ENCODE measurements at regions not wholly inside any gene's neighbourhood (a gene's known extent, or its start where the extent isn't known, plus 50 kb on each side); places are given as distances from the start of the nearest gene placed in this dataset.
"Not testable (repeated sequence)": the region's sequence is repeated elsewhere in the genome, so short reads cannot be mapped to it uniquely, and the experiment has no call there.

- DNase-seq (ENCODE audit: low read depth, low spot score): no peak
- in situ Hi-C loops (cut with HindIII; ENCODE audit: low sequenced_read_pairs): no loop called here
- no peak for TF ChIP-seq CTCF (IDR thresholded peaks at IDR 0.05; ENCODE audit: low read depth, low read length)
- H3K4me3 ChIP-seq (ENCODE audit: low read depth, low read length): no peak overlapping the region
These were observed 566.6 kb downstream of the GOLGA6L6 start for GRCh38 chr15:19974998-19975397.

- no peak for DNase-seq (ENCODE audit: low read depth, low spot score)
- no peak for TF ChIP-seq CTCF (IDR thresholded peaks at IDR 0.05; ENCODE audit: low read depth, low read length)
- no peak overlapping the region for H3K4me3 ChIP-seq (ENCODE audit: low read depth, low read length)
- in situ Hi-C loops (cut with HindIII; ENCODE audit: low sequenced_read_pairs): no loop called here
These were observed 567.9 kb downstream of the GOLGA6L6 start for GRCh38 chr15:19973718-19974117.

- DNase-seq (ENCODE audit: low read depth, low spot score); H3K4me3 ChIP-seq (ENCODE audit: low read depth, low read length); in situ Hi-C loops (cut with HindIII; ENCODE audit: low sequenced_read_pairs): not testable (repeated sequence)
These were observed 569.0 kb downstream of the GOLGA6L6 start for GRCh38 chr15:19972582-19972981.

- H3K4me3 ChIP-seq (ENCODE audit: low read depth, low read length); DNase-seq (ENCODE audit: low read depth, low spot score); in situ Hi-C loops (cut with HindIII; ENCODE audit: low sequenced_read_pairs): not testable (repeated sequence)
These were observed 576.0 kb downstream of the GOLGA6L6 start for GRCh38 chr15:19965574-19965973.

GRCh38 chr15:19964480-19964879 is 577.1 kb downstream of the GOLGA6L6 start:
- in situ Hi-C loops (cut with HindIII; ENCODE audit: low sequenced_read_pairs): not testable (repeated sequence)

GRCh38 chr15:19956124-19956796 is 585.3 kb downstream of the GOLGA6L6 start:
- no peak for DNase-seq (ENCODE audit: low read depth, low spot score)
- in situ Hi-C loops (cut with HindIII; ENCODE audit: low sequenced_read_pairs): no loop called here
- H3K4me3 ChIP-seq (ENCODE audit: low read depth, low read length): no peak overlapping the region
- TF ChIP-seq CTCF (IDR thresholded peaks at IDR 0.05; ENCODE audit: low read depth, low read length): no peak

More at GRCh38 chr15:19964480-19964879, 577.1 kb downstream of the GOLGA6L6 start:
- not testable (repeated sequence) for DNase-seq (ENCODE audit: low read depth, low spot score); H3K4me3 ChIP-seq (ENCODE audit: low read depth, low read length)

- TF ChIP-seq CTCF (IDR thresholded peaks at IDR 0.05; ENCODE audit: low read depth, low read length): no peak
- in situ Hi-C loops (cut with HindIII; ENCODE audit: low sequenced_read_pairs): no loop called here
- DNase-seq (ENCODE audit: low read depth, low spot score): no peak
- H3K4me3 ChIP-seq (ENCODE audit: low read depth, low read length): no peak overlapping the region
These were observed 597.2 kb downstream of the GOLGA6L6 start for GRCh38 chr15:19944261-19944888.

- in situ Hi-C loops (cut with HindIII; ENCODE audit: low sequenced_read_pairs): no loop called here
- no peak overlapping the region for H3K4me3 ChIP-seq (ENCODE audit: low read depth, low read length)
- DNase-seq (ENCODE audit: low read depth, low spot score): no peak
- TF ChIP-seq CTCF (IDR thresholded peaks at IDR 0.05; ENCODE audit: low read depth, low read length): no peak
These were observed 598.1 kb downstream of the GOLGA6L6 start for GRCh38 chr15:19943515-19943914.

- in situ Hi-C loops (cut with HindIII; ENCODE audit: low sequenced_read_pairs); DNase-seq (ENCODE audit: low read depth, low spot score); H3K4me3 ChIP-seq (ENCODE audit: low read depth, low read length): not testable (repeated sequence)
These were observed 638.3 kb downstream of the GOLGA6L6 start for GRCh38 chr15:19903281-19903680.

- DNase-seq (ENCODE audit: low read depth, low spot score); H3K4me3 ChIP-seq (ENCODE audit: low read depth, low read length); in situ Hi-C loops (cut with HindIII; ENCODE audit: low sequenced_read_pairs): not testable (repeated sequence)
These were observed 639.2 kb downstream of the GOLGA6L6 start for GRCh38 chr15:19902388-19902787.

- DNase-seq (ENCODE audit: low read depth, low spot score); in situ Hi-C loops (cut with HindIII; ENCODE audit: low sequenced_read_pairs); H3K4me3 ChIP-seq (ENCODE audit: low read depth, low read length): not testable (repeated sequence)
These were observed 640.2 kb downstream of the GOLGA6L6 start for GRCh38 chr15:19901414-19901813.
